ENCODE measurements at regions not wholly inside any gene's neighbourhood (a gene's known extent, or its start where the extent isn't known, plus 50 kb on each side); places are given as distances from the start of the nearest gene placed in this dataset.

- TF ChIP-seq OSR1 (CRISPR knock-in tag; IDR thresholded peaks at IDR 0.05) (no peak), SNAI2 (CRISPR knock-in tag; IDR thresholded peaks at IDR 0.05) (no peak), ZC3H10 (CRISPR knock-in tag; IDR thresholded peaks at IDR 0.05) (no peak), GLIS3 (CRISPR knock-in tag; IDR thresholded peaks at IDR 0.05) (no peak), CREB5 (CRISPR knock-in tag; IDR thresholded peaks at IDR 0.05; ENCODE audit: low read depth) (no peak), CSDC2 (CRISPR knock-in tag; IDR thresholded peaks at IDR 0.05) (no peak), ARNTL (CRISPR knock-in tag; IDR thresholded peaks at IDR 0.05; ENCODE audit: borderline replicate concordance, low read depth) (no peak), PPARA (CRISPR knock-in tag; IDR thresholded peaks at IDR 0.05; ENCODE audit: borderline replicate concordance) (no peak)
These were observed 298.5 kb downstream of the IGSF11 start for GRCh38 chr3:118736107-118736506.

Measured in SK-N-SH treated with all-trans-retinoic acid at 6 μM for 48 hours (cell line).